Glomerular visceral epithelial cell (primary cell): ENCODE measurements at regions not wholly inside any gene's neighbourhood (a gene's known extent, or its start where the extent isn't known, plus 50 kb on each side); places are given as distances from the start of the nearest gene placed in this dataset.
"Not testable (repeated sequence)": the region's sequence is repeated elsewhere in the genome, so short reads cannot be mapped to it uniquely, and the experiment has no call there.

ENCODE experiments used
- DNase-seq: peaks from one replicate; pipeline ENCODE4 v3.0.0-alpha.2; 2016; ENCODE audit errors: extremely low spot score

DNA sequence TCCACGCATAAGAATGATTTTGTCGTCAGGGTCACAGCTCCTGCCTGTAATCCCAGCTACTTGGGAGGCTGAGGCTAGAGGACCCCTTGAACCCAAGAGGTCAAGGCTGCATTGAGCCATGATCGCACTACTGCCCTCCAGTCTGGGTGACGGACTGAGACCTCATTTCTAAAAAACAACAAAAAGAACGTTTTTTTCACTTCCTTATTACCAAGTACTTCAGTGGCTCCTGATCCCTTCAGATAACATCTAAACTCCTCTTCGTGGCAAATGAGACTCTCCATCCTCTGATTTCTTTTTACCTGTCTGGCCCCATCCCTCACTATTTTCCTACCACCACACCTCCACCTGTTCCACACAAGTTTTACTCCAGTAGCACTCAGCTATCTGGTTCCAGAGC is 105.4 kb upstream of the TLK1 start:
- no peak for DNase-seq

DNA sequence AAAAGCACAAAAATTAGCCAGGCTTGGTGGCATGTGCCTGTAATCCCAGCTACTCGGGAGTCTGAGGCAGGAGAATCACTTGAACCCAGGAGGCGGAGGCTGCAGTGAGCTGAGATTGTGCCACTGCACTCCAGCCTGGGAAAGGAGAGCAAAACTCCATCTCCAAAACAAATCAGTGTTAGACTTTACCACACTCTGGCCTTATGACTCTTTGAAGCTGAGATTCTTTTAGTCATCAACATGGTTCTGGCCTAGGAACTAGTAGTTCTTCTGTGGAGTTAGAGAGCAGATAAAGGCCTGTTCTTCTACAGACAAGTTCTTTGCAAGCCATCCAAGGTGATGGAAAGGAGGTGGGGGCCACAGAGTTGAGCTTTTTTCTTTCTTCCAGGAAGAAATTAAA is 100.8 kb upstream of the TLK1 start:
- not testable (repeated sequence) for DNase-seq

GRCh38 chr2:171260471-171261424 is 100.1 kb upstream of the TLK1 start:
- no peak for DNase-seq

GRCh38 chr2:171254666-171255065 is 94.0 kb upstream of the TLK1 start:
- no peak for DNase-seq

GRCh38 chr2:171253900-171254650 is 93.4 kb upstream of the TLK1 start:
- no peak for DNase-seq

DNA sequence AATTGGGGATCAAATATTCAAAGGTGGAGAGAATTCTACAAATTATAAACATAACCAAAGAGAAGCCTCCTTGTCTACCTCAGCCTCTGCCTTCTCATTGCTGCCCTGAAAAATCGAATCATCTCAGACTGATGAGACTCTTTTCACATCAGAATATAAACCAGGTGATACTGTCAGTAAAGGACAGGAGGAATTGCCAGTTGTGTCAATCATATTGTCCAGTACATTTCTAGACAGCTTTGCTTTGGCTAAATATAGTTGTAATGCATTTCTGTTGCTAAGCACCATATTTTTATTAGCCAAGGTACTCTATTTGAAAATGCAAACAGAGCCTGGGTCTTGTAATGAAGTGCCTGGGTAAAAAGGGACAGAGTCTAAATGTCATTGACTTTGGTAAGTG is 92.6 kb upstream of the TLK1 start:
- DNase-seq = no peak

- DNase-seq = no peak
These were observed 89.0 kb upstream of the TLK1 start for GRCh38 chr2:171249689-171250088.

DNA sequence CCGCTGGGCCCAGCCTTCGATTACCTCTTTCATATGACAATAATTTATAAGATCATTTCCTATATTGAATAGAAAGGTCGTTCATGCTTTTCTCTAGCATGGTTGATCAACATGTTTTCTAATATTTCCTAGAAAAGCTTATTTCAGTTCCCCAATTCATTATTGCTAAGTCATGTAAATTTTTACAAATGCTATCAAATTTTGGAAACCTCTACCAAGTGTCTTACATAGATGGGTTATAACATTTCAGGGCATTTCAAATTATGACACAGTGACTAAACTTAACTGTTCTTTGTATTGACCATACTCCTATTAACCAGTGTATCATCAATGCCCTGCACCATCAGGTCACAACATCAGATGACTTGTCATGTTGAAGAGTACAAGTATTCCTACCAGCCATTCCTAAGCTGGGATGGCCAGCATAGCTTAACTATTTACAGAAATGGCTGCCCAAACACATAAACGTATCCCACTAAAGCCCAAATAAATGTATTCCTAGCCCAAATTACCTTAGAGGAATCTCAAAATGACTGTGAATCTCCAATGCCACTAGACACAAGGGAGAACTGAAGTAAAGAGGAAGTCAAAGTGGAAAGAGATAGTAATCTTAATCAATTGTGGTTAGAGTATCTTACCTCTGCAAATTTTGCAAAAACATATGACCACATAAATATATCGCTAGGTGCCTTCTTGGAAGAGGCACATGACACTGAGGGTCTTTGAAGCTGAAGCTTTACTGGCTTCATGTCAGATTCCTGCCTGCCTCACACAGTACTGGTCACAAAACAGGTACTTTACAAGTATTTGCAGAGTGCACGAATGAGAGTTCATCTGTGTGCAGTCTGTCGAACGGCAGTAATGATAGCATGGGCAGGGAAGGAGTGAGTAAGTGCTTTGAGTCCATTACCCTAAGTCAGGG is 87.3 kb upstream of the TLK1 start:
- DNase-seq = no peak

DNA sequence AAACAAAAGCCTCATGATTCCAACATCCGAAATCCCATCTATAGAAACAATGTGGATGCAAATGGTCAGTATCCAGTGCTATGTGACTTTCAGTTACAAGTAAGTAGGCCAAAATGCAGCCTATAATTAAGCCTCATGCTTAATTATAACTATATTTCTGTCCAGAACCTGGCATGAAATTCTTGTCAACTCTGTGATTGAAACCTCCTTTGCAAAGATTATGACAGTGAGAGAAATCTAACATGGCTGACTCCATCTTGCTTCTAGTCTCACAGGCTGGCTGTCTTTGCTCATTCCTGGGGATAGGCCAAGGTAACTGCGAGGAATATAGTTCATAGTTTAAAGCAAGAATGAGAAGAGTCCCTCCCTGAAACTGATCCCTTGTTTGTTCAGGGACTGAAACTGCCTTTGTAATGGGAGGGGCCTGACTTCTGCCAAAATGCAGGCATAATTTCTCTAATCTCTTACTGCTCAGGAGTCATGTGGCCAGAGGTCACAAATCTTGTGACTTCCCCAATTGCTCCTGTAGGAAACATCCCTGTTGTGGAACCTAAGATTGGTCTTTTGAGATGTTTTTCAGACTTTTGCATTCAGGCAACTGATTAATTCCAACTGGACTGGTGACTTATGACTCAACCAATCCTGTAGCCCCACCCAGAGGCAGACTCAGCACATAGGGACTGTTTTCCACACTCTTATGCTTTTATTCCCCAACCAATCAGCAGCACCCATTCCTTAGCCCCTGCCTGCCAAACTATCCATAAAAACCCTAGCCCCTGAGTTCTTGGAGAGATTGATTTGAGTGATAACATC is 84.5 kb upstream of the TLK1 start:
- no peak for DNase-seq

DNA sequence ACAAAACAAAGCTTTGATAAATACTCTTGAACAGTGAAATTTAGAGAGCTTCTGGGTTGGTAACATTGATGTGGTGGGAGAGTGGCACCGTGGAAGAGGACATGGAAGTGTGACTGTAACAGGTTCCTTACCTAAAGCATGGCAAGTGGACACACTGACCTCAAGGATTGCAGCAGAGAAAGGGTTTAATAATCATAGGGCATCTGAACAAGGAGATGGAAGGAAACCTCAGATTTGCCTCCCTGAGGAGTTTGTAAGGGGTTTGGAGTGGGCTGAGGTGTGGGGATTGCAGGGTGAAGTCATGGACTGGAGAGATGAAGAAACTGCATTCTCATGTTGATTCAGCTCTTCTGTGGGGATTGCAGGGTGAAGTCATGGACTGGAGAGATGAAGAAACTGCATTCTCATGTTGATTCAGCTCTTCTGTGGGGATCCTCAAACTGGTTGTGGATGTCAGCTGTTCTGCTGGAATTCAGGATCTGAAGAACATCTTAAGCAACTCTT is 83.8 kb upstream of the TLK1 start:
- DNase-seq = no peak

DNA sequence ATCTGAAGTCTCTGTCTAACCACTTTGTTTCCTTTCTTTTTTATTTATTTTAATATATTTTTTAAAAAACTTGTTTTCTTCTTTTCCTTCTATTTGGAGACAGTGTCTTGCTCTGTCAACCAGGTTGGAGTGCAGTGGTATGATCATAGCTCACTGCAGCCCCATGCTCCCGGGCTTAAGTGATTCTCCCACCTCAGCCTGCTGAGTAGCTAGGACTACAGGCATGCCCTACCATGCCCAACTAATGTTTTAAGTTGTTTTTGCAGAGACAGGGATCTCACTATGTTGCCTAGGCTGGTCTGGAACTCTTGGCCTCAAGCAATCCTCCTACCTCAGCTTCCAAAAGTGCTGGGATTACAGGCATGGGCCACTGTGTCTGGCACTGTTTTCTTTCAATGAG is 81.1 kb upstream of the TLK1 start:
- DNase-seq = no peak

DNA sequence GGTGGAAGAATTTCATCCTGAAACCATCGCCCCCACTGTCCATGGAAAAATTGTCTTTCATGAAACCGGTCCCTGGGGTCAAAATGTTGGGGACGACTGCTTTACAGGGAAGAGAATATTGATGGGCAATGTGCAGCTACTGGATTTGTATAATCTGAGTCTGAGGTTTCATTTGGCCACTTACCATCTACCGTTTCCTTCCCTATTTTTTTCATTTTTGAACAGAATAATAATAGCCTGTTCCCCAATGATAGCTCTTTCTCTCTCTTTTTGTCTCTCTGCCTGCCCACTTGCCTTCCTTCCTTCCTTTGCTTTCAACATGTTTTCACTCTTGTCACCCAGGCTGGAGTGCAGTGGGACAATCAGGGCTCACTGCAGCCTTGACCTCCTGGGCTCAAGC is 78.3 kb upstream of the TLK1 start:
- DNase-seq = no peak

DNA sequence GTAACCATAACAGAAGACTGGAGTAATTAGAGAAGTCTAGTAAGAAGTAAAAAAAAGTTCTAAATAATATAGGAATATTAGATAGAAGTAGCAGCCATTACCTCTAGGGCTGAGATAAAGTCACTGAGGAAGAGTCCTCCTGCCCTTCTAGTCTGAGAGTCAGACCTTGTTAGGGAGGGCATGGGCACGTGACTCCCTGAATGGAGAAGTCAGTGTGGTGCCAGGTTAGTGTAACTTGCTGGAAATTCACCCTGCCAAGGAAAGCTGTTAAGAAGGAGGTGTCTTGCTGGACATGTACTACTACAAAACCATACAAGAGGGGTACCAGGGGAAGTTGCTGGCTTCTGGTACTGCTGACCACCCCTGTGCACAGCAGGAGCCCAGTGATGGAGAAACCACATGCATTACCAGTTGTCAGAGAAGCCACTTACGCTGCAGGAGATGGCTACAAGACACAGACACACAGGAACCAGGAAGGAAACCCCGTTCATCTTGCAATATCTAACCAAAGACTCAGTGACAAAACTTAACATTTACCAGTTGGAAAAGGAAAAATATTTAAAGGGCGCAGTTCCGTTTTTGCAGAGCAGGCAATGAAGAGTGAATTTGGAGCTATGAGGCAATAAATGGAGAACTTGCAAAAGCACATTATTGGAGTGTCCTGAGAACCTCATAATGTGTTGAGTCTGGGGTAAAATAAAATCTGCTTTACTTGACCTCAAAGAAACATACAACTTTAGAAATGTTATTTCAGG is 77.2 kb upstream of the TLK1 start:
- no peak for DNase-seq

GRCh38 chr2:171235262-171235881 is 74.7 kb upstream of the TLK1 start:
- no peak for DNase-seq

GRCh38 chr2:171230176-171230575 is 69.5 kb upstream of the TLK1 start:
- no peak for DNase-seq

DNA sequence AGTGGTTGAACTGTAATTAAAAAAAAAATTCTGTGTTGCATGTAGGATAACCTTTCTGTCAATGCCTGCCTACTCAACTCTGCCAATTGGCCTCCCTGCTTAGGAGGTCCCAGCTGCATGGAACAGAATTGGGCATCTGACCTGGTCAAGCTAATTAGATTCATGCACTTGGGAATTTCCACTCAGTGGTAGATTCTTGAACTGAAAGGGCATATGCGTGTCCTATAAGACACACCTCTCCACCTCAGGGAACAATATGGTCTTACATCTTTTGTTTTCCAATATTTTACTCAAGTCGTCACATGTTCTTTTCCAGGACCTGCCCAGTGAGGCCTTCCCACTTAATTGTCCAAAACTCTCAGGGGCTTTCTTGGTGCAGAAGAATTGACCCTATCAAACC is 68.1 kb upstream of the TLK1 start:
- DNase-seq = no peak

DNA sequence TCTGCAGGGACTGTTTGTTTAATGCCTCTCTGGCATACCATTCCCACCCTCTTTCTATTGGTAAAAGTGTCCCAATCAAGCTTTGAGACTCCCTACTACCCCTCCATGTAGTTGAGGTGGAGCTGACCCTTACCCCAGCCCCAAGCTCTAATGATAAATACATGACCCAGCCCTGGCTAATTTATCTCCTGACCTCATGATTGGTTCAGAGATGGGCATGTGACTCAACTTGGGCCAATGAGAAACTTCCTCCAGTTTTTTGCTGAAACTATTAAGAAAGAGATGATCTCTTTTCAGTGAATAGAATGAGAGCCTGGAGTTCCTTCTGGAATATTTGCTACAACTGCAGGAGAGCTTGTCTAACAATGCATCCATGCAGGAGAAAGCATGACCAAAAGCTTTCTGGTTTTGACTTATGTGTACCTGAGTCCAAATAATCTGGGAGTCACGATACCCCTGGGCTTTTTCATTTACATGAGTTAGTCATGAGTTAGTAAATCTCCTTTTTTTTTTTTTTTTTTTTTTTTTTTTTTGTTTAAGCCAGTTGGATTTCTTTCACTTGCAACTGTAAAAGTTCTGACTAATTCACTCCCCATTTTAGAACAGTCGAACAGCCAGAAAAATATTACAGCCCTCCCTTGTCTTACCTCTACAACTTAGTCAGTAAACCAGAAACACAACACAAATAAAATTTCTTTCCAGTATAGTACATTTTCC is 66.5 kb upstream of the TLK1 start:
- DNase-seq = no peak

DNA sequence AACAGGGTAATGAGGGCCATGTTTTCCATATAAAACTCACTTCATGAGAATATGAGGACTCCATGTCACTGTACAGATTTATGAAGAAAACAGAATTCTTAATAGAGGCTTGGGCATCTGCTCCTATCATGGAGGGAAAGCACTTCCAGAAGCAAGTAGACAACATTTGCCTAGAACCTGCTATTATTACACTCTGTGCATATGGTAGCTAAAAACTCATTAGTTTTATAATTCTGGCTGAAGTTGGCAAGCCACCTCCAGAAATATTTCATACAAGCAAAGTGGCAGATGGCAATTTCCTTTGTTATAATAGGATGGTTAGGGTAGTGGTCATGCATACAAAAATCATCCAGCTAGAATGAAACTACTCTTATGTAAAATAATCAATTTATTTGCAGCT is 65.8 kb upstream of the TLK1 start:
- no peak for DNase-seq

- DNase-seq = no peak
These were observed 65.3 kb upstream of the TLK1 start for GRCh38 chr2:171225989-171226388.
